Smooth muscle cell (in vitro differentiated cells): ENCODE measurements at regions not wholly inside any gene's neighbourhood (a gene's known extent, or its start where the extent isn't known, plus 50 kb on each side); places are given as distances from the start of the nearest gene placed in this dataset.

Experiments used
- DNase-seq: peaks from one replicate; lab custom pipeline; 2025; ENCODE audit not compliant: unreplicated experiment; lab: John Stamatoyannopoulos, UW
- H2AFZ ChIP-seq: fragments of 200-600 bp; sonication (generic); 2 replicates; pipeline ENCODE4 v1.6.0; 2016; ENCODE audit warnings: antibody characterized with exemption, low read depth, mild to moderate bottlenecking
- H3F3A ChIP-seq: fragments of 200-600 bp; sonication (generic); 2 replicates; pipeline ENCODE4 v1.6.0; 2017; ENCODE audit warnings: antibody characterized with exemption, low read depth
- H3K27ac ChIP-seq: fragments of 200-600 bp; sonication (generic); 2 replicates; pipeline ENCODE4 v1.5.1; 2016; ENCODE audit warnings: low read depth, mild to moderate bottlenecking
- H3K27me3 ChIP-seq: fragments of 200-600 bp; sonication (generic); 2 replicates; pipeline ENCODE4 v1.6.1; 2016; ENCODE audit warnings: low read depth, mild to moderate bottlenecking
- H3K36me3 ChIP-seq: fragments of 200-600 bp; sonication (generic); 2 replicates; pipeline ENCODE4 v1.5.1; 2016; ENCODE audit warnings: low read depth
- H3K4me1 ChIP-seq: fragments of 200-600 bp; sonication (generic); 2 replicates; pipeline ENCODE4 v1.5.1; 2016; ENCODE audit warnings: low read depth
- H3K4me2 ChIP-seq: fragments of 200-600 bp; sonication (generic); 2 replicates; pipeline ENCODE4 v1.6.0; 2016; ENCODE audit warnings: mild to moderate bottlenecking
- H3K4me3 ChIP-seq: fragments of 200-600 bp; sonication (generic); 2 replicates; pipeline ENCODE4 v1.5.1; 2016; ENCODE audit warnings: mild to moderate bottlenecking
- H3K79me2 ChIP-seq: fragments of 200-600 bp; sonication (generic); 2 replicates; pipeline ENCODE4 v1.6.0; 2016; ENCODE audit warnings: low read depth, mild to moderate bottlenecking
- H3K9ac ChIP-seq: fragments of 200-600 bp; sonication (generic); 2 replicates; pipeline ENCODE4 v1.6.0; 2016; ENCODE audit warnings: low read depth
- H3K9me3 ChIP-seq: fragments of 200-600 bp; sonication (generic); replicated peaks from 2 replicates; pipeline ENCODE4 v1.5.1; 2016; ENCODE audit warnings: low read depth
- H4K20me1 ChIP-seq: fragments of 200-600 bp; sonication (generic); 2 replicates; pipeline ENCODE4 v1.6.0; 2016; ENCODE audit warnings: low read depth
- WGBS: methylation state at CpG from one replicate; pipeline ENCODE4 v1.1.7; 2016; ENCODE audit warnings: low lambda C conversion rate; 5-methylcytosine and 5-hydroxymethylcytosine counted together
- TF ChIP-seq, protein P1 (sequence below): fragments of 200-600 bp; sonication (generic); IDR thresholded peaks from 2 replicates; pipeline ENCODE4 v1.5.1; 2017; ENCODE audit warnings: borderline replicate concordance, mild to moderate bottlenecking, antibody characterized with exemption; ENCODE audit not compliant: insufficient read depth, poor library complexity, severe bottlenecking

DNA sequence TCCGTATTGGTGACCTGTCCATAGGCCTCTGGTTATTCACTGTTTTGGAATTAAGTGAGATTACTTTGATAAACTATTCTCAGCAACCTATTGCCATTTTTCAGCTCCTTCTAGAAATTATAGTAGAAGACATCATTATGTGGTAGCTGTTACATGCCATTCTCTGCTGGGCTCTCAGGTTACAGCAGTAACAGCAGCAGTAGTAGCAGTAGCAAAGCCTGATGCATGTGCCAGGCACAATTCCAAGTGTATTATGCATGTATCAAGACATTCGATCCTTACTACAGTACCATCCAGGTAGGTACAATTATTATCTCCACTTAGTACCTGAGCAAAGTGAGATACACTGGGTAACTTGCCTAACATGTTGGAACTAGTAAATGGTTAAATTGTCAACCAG is 74.3 kb downstream of the RPS12 start:
- 92% methylated on average over 2 of the region's 2 CpGs for WGBS
- Histone ChIP-seq H2AFZ (no peak overlapping the region), H3F3A (no peaks in the 10 kb centered on the region), H3K36me3 (no peaks in the 10 kb centered on the region), H4K20me1 (no peaks in the 10 kb centered on the region), H3K4me2 (no peak overlapping the region), H3K9ac (no peak overlapping the region), H3K27ac (no peak overlapping the region), H3K27me3 (no peaks in the 10 kb centered on the region), H3K79me2 (no peaks in the 10 kb centered on the region), H3K9me3 (no peaks in the 10 kb centered on the region), H3K4me3 (no peak overlapping the region), H3K4me1 (no peaks in the 10 kb centered on the region)
- TF ChIP-seq, protein P1, sequence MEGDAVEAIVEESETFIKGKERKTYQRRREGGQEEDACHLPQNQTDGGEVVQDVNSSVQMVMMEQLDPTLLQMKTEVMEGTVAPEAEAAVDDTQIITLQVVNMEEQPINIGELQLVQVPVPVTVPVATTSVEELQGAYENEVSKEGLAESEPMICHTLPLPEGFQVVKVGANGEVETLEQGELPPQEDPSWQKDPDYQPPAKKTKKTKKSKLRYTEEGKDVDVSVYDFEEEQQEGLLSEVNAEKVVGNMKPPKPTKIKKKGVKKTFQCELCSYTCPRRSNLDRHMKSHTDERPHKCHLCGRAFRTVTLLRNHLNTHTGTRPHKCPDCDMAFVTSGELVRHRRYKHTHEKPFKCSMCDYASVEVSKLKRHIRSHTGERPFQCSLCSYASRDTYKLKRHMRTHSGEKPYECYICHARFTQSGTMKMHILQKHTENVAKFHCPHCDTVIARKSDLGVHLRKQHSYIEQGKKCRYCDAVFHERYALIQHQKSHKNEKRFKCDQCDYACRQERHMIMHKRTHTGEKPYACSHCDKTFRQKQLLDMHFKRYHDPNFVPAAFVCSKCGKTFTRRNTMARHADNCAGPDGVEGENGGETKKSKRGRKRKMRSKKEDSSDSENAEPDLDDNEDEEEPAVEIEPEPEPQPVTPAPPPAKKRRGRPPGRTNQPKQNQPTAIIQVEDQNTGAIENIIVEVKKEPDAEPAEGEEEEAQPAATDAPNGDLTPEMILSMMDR = no peak
- no peak for DNase-seq

DNA sequence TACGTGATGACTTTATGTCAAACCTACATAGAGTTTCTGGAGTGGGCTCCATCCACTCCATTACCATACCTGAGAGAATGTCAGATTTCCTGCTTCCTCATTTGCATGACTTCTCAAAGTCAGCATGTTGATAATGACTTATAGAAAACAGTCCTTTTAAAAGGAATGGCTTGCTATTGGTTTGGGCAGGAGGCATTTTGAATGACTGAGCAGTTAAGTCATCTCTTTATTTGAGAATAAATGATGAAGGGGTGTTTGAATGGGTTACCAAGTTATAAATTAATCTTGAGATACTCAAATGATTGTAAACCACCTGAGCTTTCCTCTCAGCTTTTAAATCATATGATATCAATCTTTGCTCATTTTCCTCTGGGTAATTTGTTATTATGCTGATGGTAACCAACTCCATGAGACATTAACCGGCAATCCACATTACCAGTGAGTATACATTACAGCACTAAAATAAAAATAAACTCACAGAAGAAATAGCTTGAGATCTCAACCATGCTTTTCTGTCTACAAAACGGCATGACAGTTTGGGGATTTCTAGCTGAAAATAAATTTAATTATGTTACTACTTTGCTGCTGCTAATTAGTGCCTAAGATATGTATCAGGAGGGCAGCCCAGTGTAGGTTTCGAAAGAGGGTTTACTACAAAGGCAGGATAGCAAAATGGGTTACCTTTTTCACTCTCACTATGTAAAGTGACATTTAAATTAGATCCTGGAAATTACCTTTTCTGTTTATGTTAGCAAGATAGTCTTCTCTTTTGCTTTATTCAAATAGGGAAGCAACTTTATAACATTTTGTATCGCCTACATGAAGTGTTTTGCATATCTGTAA is 78.8 kb downstream of the RPS12 start:
- no peaks in the 10 kb centered on the region for H4K20me1 ChIP-seq

DNA sequence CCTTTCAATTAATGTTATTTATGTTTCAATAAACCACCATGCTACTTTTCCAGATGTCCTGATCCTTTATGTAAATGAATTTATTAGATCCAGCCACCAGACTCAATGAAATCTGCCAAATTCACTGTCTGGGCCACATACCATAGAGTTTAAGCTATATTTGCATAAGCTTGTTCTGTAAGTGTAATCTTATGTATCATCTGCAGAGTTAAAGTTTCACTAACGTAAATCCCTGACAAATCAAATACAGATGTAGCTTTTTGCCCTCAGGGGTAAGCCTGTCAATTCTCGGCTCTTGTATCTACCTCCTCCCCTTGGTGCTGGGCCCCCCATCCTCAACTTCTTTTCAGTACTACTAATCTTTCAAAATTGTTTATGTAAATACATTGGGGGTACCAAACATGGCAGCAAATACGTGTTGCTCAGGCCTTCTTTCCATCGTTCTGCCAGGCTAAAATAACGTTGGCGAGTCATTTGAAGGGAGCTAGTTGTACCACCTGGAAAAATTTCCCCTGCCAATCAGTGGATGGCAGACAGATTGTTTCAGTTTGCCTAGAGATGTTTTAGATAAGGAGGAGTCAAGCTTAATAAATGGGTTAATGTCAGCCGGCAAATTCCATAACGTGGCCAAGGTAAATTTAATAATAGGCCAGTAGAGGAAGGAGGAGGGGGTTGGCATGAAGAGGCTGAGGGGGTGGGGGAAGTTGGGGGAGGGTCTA is 79.6 kb downstream of the RPS12 start:
- Histone ChIP-seq H4K20me1 (no peaks in the 10 kb centered on the region), H3K27ac (no peak overlapping the region), H3K36me3 (no peaks in the 10 kb centered on the region), H2AFZ (no peak overlapping the region), H3K4me3 (no peak overlapping the region), H3K4me1 (no peaks in the 10 kb centered on the region), H3K9me3 (no peaks in the 10 kb centered on the region), H3K27me3 (no peaks in the 10 kb centered on the region), H3F3A (no peaks in the 10 kb centered on the region), H3K79me2 (no peaks in the 10 kb centered on the region), H3K4me2 (no peak overlapping the region), H3K9ac (no peak overlapping the region)
- TF ChIP-seq, protein P1 = no peak
- WGBS = 76% methylated on average over 8 of the region's 8 CpGs
- no peak for DNase-seq

More for the DNA sequence above, 78.8 kb downstream of the RPS12 start:
- Histone ChIP-seq H3K4me2 (no peak overlapping the region), H3K4me3 (no peak overlapping the region), H3K27ac (no peak overlapping the region), H3K36me3 (no peaks in the 10 kb centered on the region), H3K27me3 (no peaks in the 10 kb centered on the region), H3K9me3 (no peaks in the 10 kb centered on the region), H3K4me1 (no peaks in the 10 kb centered on the region), H3K9ac (no peak overlapping the region), H3K79me2 (no peaks in the 10 kb centered on the region), H2AFZ (no peak overlapping the region), H3F3A (no peaks in the 10 kb centered on the region)
- TF ChIP-seq, protein P1 = no peak
- 88% methylated on average over 5 of the region's 5 CpGs for WGBS
- DNase-seq = no peak
